Smooth muscle cell (in vitro differentiated cells): ENCODE measurements at regions not wholly inside any gene's neighbourhood (a gene's known extent, or its start where the extent isn't known, plus 50 kb on each side); places are given as distances from the start of the nearest gene placed in this dataset.

ENCODE experiments used
- DNase-seq: peaks from one replicate; lab custom pipeline; 2025; ENCODE audit not compliant: unreplicated experiment; lab: John Stamatoyannopoulos, UW
- H2AFZ ChIP-seq: fragments of 200-600 bp; sonication (generic); 2 replicates; pipeline ENCODE4 v1.6.0; 2016; ENCODE audit warnings: antibody characterized with exemption, low read depth, mild to moderate bottlenecking
- H3F3A ChIP-seq: fragments of 200-600 bp; sonication (generic); 2 replicates; pipeline ENCODE4 v1.6.0; 2017; ENCODE audit warnings: antibody characterized with exemption, low read depth
- H3K27ac ChIP-seq: fragments of 200-600 bp; sonication (generic); 2 replicates; pipeline ENCODE4 v1.5.1; 2016; ENCODE audit warnings: low read depth, mild to moderate bottlenecking
- H3K27me3 ChIP-seq: fragments of 200-600 bp; sonication (generic); 2 replicates; pipeline ENCODE4 v1.6.1; 2016; ENCODE audit warnings: low read depth, mild to moderate bottlenecking
- H3K36me3 ChIP-seq: fragments of 200-600 bp; sonication (generic); 2 replicates; pipeline ENCODE4 v1.5.1; 2016; ENCODE audit warnings: low read depth
- H3K4me1 ChIP-seq: fragments of 200-600 bp; sonication (generic); 2 replicates; pipeline ENCODE4 v1.5.1; 2016; ENCODE audit warnings: low read depth
- H3K4me2 ChIP-seq: fragments of 200-600 bp; sonication (generic); 2 replicates; pipeline ENCODE4 v1.6.0; 2016; ENCODE audit warnings: mild to moderate bottlenecking
- H3K4me3 ChIP-seq: fragments of 200-600 bp; sonication (generic); 2 replicates; pipeline ENCODE4 v1.5.1; 2016; ENCODE audit warnings: mild to moderate bottlenecking
- H3K79me2 ChIP-seq: fragments of 200-600 bp; sonication (generic); 2 replicates; pipeline ENCODE4 v1.6.0; 2016; ENCODE audit warnings: low read depth, mild to moderate bottlenecking
- H3K9ac ChIP-seq: fragments of 200-600 bp; sonication (generic); 2 replicates; pipeline ENCODE4 v1.6.0; 2016; ENCODE audit warnings: low read depth
- H3K9me3 ChIP-seq: fragments of 200-600 bp; sonication (generic); replicated peaks from 2 replicates; pipeline ENCODE4 v1.5.1; 2016; ENCODE audit warnings: low read depth
- H4K20me1 ChIP-seq: fragments of 200-600 bp; sonication (generic); 2 replicates; pipeline ENCODE4 v1.6.0; 2016; ENCODE audit warnings: low read depth
- CTCF ChIP-seq: fragments of 200-600 bp; sonication (generic); IDR thresholded peaks from 2 replicates; pipeline ENCODE4 v1.5.1; 2017; ENCODE audit warnings: borderline replicate concordance, mild to moderate bottlenecking, antibody characterized with exemption; ENCODE audit not compliant: insufficient read depth, poor library complexity, severe bottlenecking
- WGBS: methylation state at CpG from one replicate; pipeline ENCODE4 v1.1.7; 2016; ENCODE audit warnings: low lambda C conversion rate; 5-methylcytosine and 5-hydroxymethylcytosine counted together

GRCh38 chr11:37323843-37324242 lies 725.8 kb upstream of the RAG2 start:
- Histone ChIP-seq H3K4me2 (no peak overlapping the region), H3K9ac (no peak overlapping the region), H3K4me1 (no peaks in the 10 kb centered on the region), H3K79me2 (no peaks in the 10 kb centered on the region), H3K27ac (no peak overlapping the region), H4K20me1 (no peaks in the 10 kb centered on the region), H3K9me3 (no peaks in the 10 kb centered on the region), H3K36me3 (no peaks in the 10 kb centered on the region), H3K4me3 (no peak overlapping the region), H3K27me3 (peaks cover 6% of the 10 kb centered on the region), H3F3A (no peaks in the 10 kb centered on the region), H2AFZ (no peak overlapping the region)
- no peak for DNase-seq
- no peak for TF ChIP-seq CTCF

DNA sequence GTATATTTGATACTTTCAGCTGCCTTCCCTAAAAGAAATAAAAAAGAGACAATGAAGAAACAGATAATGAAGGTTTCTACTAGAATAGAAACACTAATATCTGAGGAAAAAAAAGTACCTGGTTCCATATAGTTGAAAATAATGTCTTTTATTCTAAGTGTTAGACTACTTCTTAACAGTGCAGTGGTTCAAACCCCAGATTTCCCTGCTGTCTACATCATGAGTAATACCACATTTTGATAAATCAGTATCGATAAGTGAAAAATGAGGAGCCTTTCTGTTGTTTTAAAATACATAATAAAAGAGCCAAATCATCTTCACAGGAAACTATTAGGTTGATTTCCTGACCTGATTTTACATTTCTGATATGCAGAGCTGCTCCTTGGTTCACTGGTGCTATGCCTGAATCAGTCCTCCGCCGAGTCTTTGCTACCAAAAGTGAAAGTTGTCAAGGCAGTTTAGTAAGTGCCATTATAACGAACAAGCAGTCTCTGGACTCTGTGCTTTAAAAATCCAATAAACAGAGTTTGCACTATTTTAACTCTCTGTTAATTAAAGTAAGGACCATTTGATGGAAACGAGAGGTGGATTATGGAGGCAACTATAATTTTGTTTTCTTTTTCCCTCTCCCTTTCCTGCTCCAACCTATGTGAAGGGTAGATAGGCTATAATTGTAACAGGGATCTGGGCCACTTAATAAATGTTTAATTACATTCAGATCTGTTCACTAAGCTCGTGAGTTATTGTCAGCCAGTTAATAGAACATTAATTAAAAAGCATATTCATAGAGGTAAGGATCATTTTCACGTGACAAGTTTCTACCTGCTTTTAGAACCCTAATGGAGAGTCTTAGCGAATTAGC lies 724.5 kb upstream of the RAG2 start:
- Histone ChIP-seq H3K4me3 (no peak overlapping the region), H3K27ac (peak overlapping the region; percentile 11), H4K20me1 (no peaks in the 10 kb centered on the region), H2AFZ (peak overlapping the region; percentile 0), H3K4me2 (no peak overlapping the region), H3K36me3 (no peaks in the 10 kb centered on the region), H3K4me1 (no peaks in the 10 kb centered on the region), H3K9ac (no peak overlapping the region), H3K9me3 (no peaks in the 10 kb centered on the region), H3F3A (no peaks in the 10 kb centered on the region), H3K27me3 (peaks cover 6% of the 10 kb centered on the region), H3K79me2 (no peaks in the 10 kb centered on the region)
- TF ChIP-seq CTCF = no peak
- 82% methylated on average over 8 of the region's 8 CpGs for WGBS
- DNase-seq = no peak

DNA sequence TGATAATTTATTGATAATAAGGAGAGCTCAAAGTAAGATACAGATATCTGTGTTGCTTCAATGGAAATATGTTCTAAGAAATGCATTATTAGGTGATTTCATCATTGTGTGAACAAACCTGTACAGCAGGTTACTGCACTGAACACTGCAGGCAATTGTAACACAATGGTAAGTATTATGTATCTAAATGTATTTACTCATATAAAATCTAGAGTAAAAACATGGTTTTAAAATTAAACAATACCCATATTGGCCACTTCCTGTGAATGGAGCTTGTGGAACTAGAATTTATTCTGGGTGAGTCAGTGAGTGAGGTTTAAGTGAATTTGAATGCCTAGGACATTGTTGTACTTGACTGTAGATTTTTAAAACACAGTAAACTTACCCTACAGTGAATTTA lies 722.9 kb upstream of the RAG2 start:
- peaks cover 6% of the 10 kb centered on the region for H3K27me3 ChIP-seq
- H3K4me2 ChIP-seq = no peak overlapping the region
- no peaks in the 10 kb centered on the region for H3K9me3 ChIP-seq
- no peak overlapping the region for H3K9ac ChIP-seq
- no peak overlapping the region for H3K4me3 ChIP-seq
- H3K79me2 ChIP-seq = no peaks in the 10 kb centered on the region
- peak overlapping the region; percentile 74 for H3K27ac ChIP-seq
- no peaks in the 10 kb centered on the region for H3K36me3 ChIP-seq
- no peaks in the 10 kb centered on the region for H4K20me1 ChIP-seq
- H2AFZ ChIP-seq = no peak overlapping the region
- H3K4me1 ChIP-seq = no peaks in the 10 kb centered on the region
- no peak for TF ChIP-seq CTCF
- no peaks in the 10 kb centered on the region for H3F3A ChIP-seq
- DNase-seq = no peak

DNA sequence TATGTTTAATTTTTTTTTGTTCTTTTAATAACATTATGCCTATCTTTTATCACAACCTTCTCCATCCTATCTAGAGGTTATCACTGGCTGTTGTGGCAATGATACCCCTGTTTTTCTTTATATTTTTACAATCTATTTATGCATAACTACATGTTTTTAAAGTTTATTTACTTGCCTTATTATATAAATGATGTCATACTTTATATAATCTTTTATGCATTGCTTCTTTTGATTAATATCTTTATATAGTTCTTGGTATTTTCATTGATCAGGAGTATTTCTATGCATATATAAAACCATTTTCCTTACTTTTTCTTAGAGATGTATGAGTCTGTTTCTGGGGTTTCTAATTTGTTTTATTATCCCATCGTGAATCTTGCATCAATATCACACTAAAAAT lies 719.8 kb upstream of the RAG2 start:
- Histone ChIP-seq H3K27me3 (no peaks in the 10 kb centered on the region), H4K20me1 (no peaks in the 10 kb centered on the region), H3K4me3 (no peak overlapping the region), H3K9ac (no peak overlapping the region), H3K4me1 (no peaks in the 10 kb centered on the region), H3K36me3 (no peaks in the 10 kb centered on the region), H2AFZ (no peak overlapping the region), H3K79me2 (no peaks in the 10 kb centered on the region), H3F3A (no peaks in the 10 kb centered on the region), H3K27ac (no peak overlapping the region), H3K9me3 (no peaks in the 10 kb centered on the region), H3K4me2 (no peak overlapping the region)
- no peak for TF ChIP-seq CTCF
- 100% methylated on average over 1 of the region's 1 CpG for WGBS
- no peak for DNase-seq
